ENCODE measurements at regions not wholly inside any gene's neighbourhood (a gene's known extent, or its start where the extent isn't known, plus 50 kb on each side); places are given as distances from the start of the nearest gene placed in this dataset.
A peak's percentile ranks its signal among the peaks of the same experiment; 100 is the strongest.
"Not testable (repeated sequence)": the region's sequence is repeated elsewhere in the genome, so short reads cannot be mapped to it uniquely, and the experiment has no call there.

GRCh38 chr2:111250448-111251030 lies 129.8 kb downstream of the BCL2L11 start:
- DNase-seq (ENCODE audit: low read depth): no peak

- no peak for DNase-seq (ENCODE audit: low read depth)
Measured at GRCh38 chr2:111251711-111252110, 131.0 kb downstream of the BCL2L11 start.

- DNase-seq (ENCODE audit: low read depth): peak; percentile 22
Measured at GRCh38 chr2:111252436-111252835, 131.7 kb downstream of the BCL2L11 start.

- DNase-seq (ENCODE audit: low read depth): not testable (repeated sequence)
Measured at GRCh38 chr2:111254916-111255315, 134.2 kb downstream of the BCL2L11 start.

- DNase-seq (ENCODE audit: low read depth): not testable (repeated sequence)
Measured at GRCh38 chr2:111256628-111257027, 135.9 kb downstream of the BCL2L11 start.

GRCh38 chr2:111257607-111258006 lies 136.9 kb downstream of the BCL2L11 start:
- not testable (repeated sequence) for DNase-seq (ENCODE audit: low read depth)

- DNase-seq (ENCODE audit: low read depth): not testable (repeated sequence)
Measured at GRCh38 chr2:111258318-111258717, 137.6 kb downstream of the BCL2L11 start.

GRCh38 chr2:111262627-111263379 lies 142.1 kb downstream of the BCL2L11 start:
- DNase-seq (ENCODE audit: low read depth): not testable (repeated sequence)

- not testable (repeated sequence) for DNase-seq (ENCODE audit: low read depth)
Measured at GRCh38 chr2:111263380-111264017, 142.8 kb downstream of the BCL2L11 start.

- not testable (repeated sequence) for DNase-seq (ENCODE audit: low read depth)
Measured at GRCh38 chr2:111264956-111265355, 144.2 kb downstream of the BCL2L11 start.

GRCh38 chr2:111266556-111266955 lies 145.8 kb downstream of the BCL2L11 start:
- not testable (repeated sequence) for DNase-seq (ENCODE audit: low read depth)

- not testable (repeated sequence) for DNase-seq (ENCODE audit: low read depth)
Measured at GRCh38 chr2:111267038-111267437, 146.3 kb downstream of the BCL2L11 start.

- DNase-seq (ENCODE audit: low read depth): not testable (repeated sequence)
Measured at GRCh38 chr2:111269761-111270323, 149.1 kb downstream of the BCL2L11 start.

- not testable (repeated sequence) for DNase-seq (ENCODE audit: low read depth)
Measured at GRCh38 chr2:111270569-111270968, 149.9 kb downstream of the BCL2L11 start.

GRCh38 chr2:111271647-111272304 lies 151.1 kb downstream of the BCL2L11 start:
- not testable (repeated sequence) for DNase-seq (ENCODE audit: low read depth)

GRCh38 chr2:111273007-111273406 lies 152.3 kb downstream of the BCL2L11 start:
- DNase-seq (ENCODE audit: low read depth): not testable (repeated sequence)

- not testable (repeated sequence) for DNase-seq (ENCODE audit: low read depth)
Measured at GRCh38 chr2:111275047-111275853, 154.5 kb downstream of the BCL2L11 start.

GRCh38 chr2:111275854-111276171 lies 155.1 kb downstream of the BCL2L11 start:
- not testable (repeated sequence) for DNase-seq (ENCODE audit: low read depth)

- DNase-seq (ENCODE audit: low read depth): not testable (repeated sequence)
Measured at GRCh38 chr2:111278133-111278532, 157.4 kb downstream of the BCL2L11 start.

- not testable (repeated sequence) for DNase-seq (ENCODE audit: low read depth)
Measured at GRCh38 chr2:111280709-111281286, 160.1 kb downstream of the BCL2L11 start.
